ENCODE measurements at regions not wholly inside any gene's neighbourhood (a gene's known extent, or its start where the extent isn't known, plus 50 kb on each side); places are given as distances from the start of the nearest gene placed in this dataset.
A peak's percentile ranks its signal among the peaks of the same experiment; 100 is the strongest.

DNA sequence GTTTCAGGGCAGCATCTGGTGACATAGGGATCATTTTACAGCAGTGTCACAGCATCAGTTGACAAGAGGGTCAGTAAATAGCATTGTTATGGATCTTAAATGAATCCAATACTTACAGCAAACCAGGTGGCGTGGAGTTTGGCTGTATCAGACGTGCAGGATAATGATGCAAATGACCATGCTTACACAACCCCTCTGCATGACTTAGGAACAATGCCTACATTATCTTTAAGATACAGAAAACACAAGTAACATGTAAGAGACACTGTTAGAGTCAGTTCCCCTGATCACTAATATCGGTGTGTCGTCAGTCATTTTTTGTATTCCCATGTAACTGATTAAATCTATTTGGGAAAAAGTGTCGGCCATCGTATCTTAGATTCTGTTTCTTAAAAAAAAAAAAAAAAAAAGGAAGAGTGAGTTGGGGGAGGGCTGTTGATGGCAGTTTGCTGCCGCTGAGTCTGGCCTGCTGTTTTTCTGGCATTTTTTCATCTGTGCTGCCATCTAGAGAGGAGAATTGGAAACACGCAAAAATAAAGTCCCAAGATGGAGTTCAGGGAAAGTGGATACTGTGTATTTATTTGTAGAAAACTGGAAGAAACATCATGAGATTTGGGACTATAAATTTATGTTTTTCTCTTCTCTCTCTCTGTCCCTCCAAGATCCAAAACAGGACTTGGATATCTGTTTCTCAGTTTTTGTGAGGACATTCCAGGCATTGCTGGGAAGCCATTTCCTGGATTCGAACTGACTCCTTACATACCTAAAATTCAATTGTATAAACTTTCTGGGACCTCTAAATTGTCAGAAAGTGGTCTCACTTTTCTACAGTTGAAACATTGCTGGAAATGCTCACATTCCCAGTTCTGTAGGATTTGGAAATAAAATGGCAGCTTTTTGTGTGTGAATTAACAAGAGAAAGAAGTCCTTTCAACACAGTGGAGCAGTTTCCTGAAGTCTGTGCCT lies 60.3 kb upstream of the AGPS start:
- H3K4me2 ChIP-seq (ENCODE audit: low read length): peak overlapping the region; percentile 61
- peak overlapping the region; percentile 63 for H3K4me3 ChIP-seq (ENCODE audit: low read length)
- no peak overlapping the region for H3K27ac ChIP-seq (ENCODE audit: low read length)
- peaks cover 26% of the 10 kb centered on the region for H3K4me1 ChIP-seq (ENCODE audit: low read length)
- no peaks in the 10 kb centered on the region for H4K20me1 ChIP-seq (ENCODE audit: insufficient read depth, low read length)
- no peaks in the 10 kb centered on the region for H3K36me3 ChIP-seq (replicated peaks; ENCODE audit: low read depth, low read length)
- H3K79me2 ChIP-seq (ENCODE audit: low read length): no peaks in the 10 kb centered on the region
- no peaks in the 10 kb centered on the region for H3K27me3 ChIP-seq (ENCODE audit: low read depth, low read length)
- no peak for TF ChIP-seq EZH2phosphoT487 (IDR thresholded peaks at IDR 0.05; ENCODE audit: low read depth)
- TF ChIP-seq, protein P1, sequence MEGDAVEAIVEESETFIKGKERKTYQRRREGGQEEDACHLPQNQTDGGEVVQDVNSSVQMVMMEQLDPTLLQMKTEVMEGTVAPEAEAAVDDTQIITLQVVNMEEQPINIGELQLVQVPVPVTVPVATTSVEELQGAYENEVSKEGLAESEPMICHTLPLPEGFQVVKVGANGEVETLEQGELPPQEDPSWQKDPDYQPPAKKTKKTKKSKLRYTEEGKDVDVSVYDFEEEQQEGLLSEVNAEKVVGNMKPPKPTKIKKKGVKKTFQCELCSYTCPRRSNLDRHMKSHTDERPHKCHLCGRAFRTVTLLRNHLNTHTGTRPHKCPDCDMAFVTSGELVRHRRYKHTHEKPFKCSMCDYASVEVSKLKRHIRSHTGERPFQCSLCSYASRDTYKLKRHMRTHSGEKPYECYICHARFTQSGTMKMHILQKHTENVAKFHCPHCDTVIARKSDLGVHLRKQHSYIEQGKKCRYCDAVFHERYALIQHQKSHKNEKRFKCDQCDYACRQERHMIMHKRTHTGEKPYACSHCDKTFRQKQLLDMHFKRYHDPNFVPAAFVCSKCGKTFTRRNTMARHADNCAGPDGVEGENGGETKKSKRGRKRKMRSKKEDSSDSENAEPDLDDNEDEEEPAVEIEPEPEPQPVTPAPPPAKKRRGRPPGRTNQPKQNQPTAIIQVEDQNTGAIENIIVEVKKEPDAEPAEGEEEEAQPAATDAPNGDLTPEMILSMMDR (IDR thresholded peaks at IDR 0.05; ENCODE audit: low read depth, low read length): peak; percentile 67
- peak overlapping the region; percentile 93 for H2AFZ ChIP-seq (ENCODE audit: low read depth, low read length)
- H3K9me3 ChIP-seq (ENCODE audit: insufficient read depth, low read length): no peaks in the 10 kb centered on the region
- H3K9ac ChIP-seq (ENCODE audit: low read length): peak overlapping the region; percentile 46

DNA sequence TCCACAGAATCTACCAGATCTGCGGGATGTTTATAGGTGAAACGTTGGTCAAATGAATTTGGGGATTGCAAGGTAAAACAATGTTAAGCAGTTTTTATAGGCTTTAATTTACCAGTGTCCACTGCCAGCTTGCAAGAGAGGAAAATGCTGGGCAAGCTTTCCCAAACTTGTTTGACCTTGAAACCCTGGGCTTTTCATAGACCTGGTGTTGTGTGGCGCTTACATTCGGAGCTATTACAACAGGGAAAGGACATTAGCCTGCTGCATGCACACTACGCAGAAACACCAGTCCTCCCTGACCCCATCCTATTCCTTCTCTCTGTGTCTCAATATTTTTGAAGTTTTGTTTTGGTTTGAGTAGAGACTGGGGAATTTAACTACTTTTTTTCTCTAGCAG lies 59.6 kb upstream of the AGPS start:
- H3K79me2 ChIP-seq (ENCODE audit: low read length): no peaks in the 10 kb centered on the region
- peak overlapping the region; percentile 61 for H3K4me2 ChIP-seq (ENCODE audit: low read length)
- no peaks in the 10 kb centered on the region for H3K36me3 ChIP-seq (replicated peaks; ENCODE audit: low read depth, low read length)
- H3K9me3 ChIP-seq (ENCODE audit: insufficient read depth, low read length): no peaks in the 10 kb centered on the region
- no peak for TF ChIP-seq EZH2phosphoT487 (IDR thresholded peaks at IDR 0.05; ENCODE audit: low read depth)
- TF ChIP-seq, protein P1 (IDR thresholded peaks at IDR 0.05; ENCODE audit: low read depth, low read length): no peak
- no peaks in the 10 kb centered on the region for H4K20me1 ChIP-seq (ENCODE audit: insufficient read depth, low read length)
- no peak overlapping the region for H3K27ac ChIP-seq (ENCODE audit: low read length)
- H3K4me1 ChIP-seq (ENCODE audit: low read length): peaks cover 26% of the 10 kb centered on the region
- peak overlapping the region; percentile 46 for H3K9ac ChIP-seq (ENCODE audit: low read length)
- no peaks in the 10 kb centered on the region for H3K27me3 ChIP-seq (ENCODE audit: low read depth, low read length)
- H2AFZ ChIP-seq (ENCODE audit: low read depth, low read length): peak overlapping the region; percentile 93
- H3K4me3 ChIP-seq (ENCODE audit: low read length): peak overlapping the region; percentile 63

DNA sequence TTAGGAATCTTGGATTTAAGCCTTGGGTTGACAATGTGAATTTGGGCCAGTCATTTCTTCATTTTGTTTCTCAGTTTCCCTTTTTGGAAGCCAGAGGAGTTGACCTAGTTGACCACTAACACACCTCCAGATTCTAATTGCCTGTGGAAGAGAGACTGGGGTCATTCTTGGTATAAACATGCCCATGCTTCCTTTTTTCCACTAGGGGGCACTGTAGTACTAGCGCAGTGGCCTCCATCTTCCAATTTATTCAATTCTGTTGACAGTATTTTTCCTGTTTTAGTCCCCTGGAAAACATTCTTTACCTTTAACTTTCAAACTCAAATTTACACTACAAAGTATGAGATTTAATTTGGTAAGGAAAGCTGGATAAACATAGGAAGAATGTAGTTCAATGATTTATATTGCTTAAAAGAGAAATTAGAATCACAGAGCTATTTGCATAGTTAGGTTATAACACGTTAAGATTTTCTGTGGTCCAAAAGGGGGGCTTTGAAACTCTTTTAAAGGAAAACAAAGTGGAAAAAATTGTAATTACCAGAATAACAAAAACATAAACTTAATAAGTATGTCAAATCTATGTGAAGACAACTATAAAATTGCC lies 57.5 kb upstream of the AGPS start:
- Histone ChIP-seq H3K27ac (ENCODE audit: low read length) (no peak overlapping the region), H3K36me3 (replicated peaks; ENCODE audit: low read depth, low read length) (no peaks in the 10 kb centered on the region), H3K9me3 (ENCODE audit: insufficient read depth, low read length) (no peaks in the 10 kb centered on the region), H2AFZ (ENCODE audit: low read depth, low read length) (no peak overlapping the region), H3K79me2 (ENCODE audit: low read length) (no peaks in the 10 kb centered on the region), H3K4me2 (ENCODE audit: low read length) (no peak overlapping the region), H3K4me3 (ENCODE audit: low read length) (no peak overlapping the region), H4K20me1 (ENCODE audit: insufficient read depth, low read length) (no peaks in the 10 kb centered on the region), H3K9ac (ENCODE audit: low read length) (no peak overlapping the region), H3K4me1 (ENCODE audit: low read length) (peaks cover 26% of the 10 kb centered on the region), H3K27me3 (ENCODE audit: low read depth, low read length) (no peaks in the 10 kb centered on the region)
- TF ChIP-seq EZH2phosphoT487 (IDR thresholded peaks at IDR 0.05; ENCODE audit: low read depth): no peak
- TF ChIP-seq, protein P1 (IDR thresholded peaks at IDR 0.05; ENCODE audit: low read depth, low read length): peak; percentile 93

DNA sequence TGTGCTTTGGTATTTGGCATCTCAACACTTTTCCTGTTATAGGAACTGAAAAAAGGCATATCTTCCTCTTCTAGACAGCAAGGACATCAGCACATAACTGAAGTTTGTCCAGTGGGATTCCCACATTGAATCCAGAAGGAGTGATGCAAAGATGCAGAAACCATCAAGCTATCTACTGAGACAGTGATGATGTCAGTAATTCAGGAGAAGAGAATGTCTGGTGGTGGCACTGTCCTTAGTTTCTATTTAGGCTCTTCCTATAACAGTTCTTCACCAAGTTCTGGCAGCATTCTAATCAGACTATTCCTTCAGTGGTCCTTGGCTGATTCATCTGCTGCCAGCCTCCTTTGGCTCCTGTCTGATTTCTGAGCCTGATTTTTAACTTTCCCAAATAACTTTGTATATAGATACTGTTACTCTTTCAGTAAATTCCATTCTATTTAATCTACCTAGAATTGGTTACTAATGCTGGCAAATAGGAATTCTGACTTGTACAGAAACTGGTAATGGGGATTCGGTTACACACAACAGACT lies 56.6 kb upstream of the AGPS start:
- Histone ChIP-seq H3K27ac (ENCODE audit: low read length) (no peak overlapping the region), H3K4me3 (ENCODE audit: low read length) (no peak overlapping the region), H3K4me2 (ENCODE audit: low read length) (0 out of 2 replicates have a peak overlapping the region, but pooled peaks have one; percentile 2), H3K9me3 (ENCODE audit: insufficient read depth, low read length) (no peaks in the 10 kb centered on the region), H3K4me1 (ENCODE audit: low read length) (peaks cover 26% of the 10 kb centered on the region), H4K20me1 (ENCODE audit: insufficient read depth, low read length) (no peaks in the 10 kb centered on the region), H3K36me3 (replicated peaks; ENCODE audit: low read depth, low read length) (no peaks in the 10 kb centered on the region), H3K9ac (ENCODE audit: low read length) (no peak overlapping the region), H3K79me2 (ENCODE audit: low read length) (no peaks in the 10 kb centered on the region), H3K27me3 (ENCODE audit: low read depth, low read length) (no peaks in the 10 kb centered on the region), H2AFZ (ENCODE audit: low read depth, low read length) (no peak overlapping the region)
- TF ChIP-seq, protein P1 (IDR thresholded peaks at IDR 0.05; ENCODE audit: low read depth, low read length): no peak
- no peak for TF ChIP-seq EZH2phosphoT487 (IDR thresholded peaks at IDR 0.05; ENCODE audit: low read depth)
